CD4-positive, alpha-beta T cell (primary cell): ENCODE measurements at regions not wholly inside any gene's neighbourhood (a gene's known extent, or its start where the extent isn't known, plus 50 kb on each side); places are given as distances from the start of the nearest gene placed in this dataset.
"Not testable (repeated sequence)": the region's sequence is repeated elsewhere in the genome, so short reads cannot be mapped to it uniquely, and the experiment has no call there.

Source experiments
- ATAC-seq: fragments of 200-7000 bp; cut with Tn5 transposase; one replicate; pipeline ENCODE4 v1.10.0; 2022; ENCODE audit warnings: mild to moderate bottlenecking; ENCODE audit not compliant: poor library complexity
- CTCF ChIA-PET: fragments of 350-600 bp; sonication (Branson Sonifier 250); formaldehyde crosslinking; loops from one replicate; lab custom pipeline; 2021; ENCODE audit warnings: antibody characterized with exemption, inconsistent platforms; lab: Charles Lee
- POLR2A ChIA-PET: fragments of 350-600 bp; sonication (Branson Sonifier 250); formaldehyde crosslinking; loops from one replicate; lab custom pipeline; 2021; ENCODE audit warnings: antibody characterized with exemption, inconsistent platforms; lab: Charles Lee
- DNase-seq, 14 experiments: peaks; one replicate each; pipeline ENCODE4 v3.0.0-alpha.2; 2013 to 2020; ENCODE audit warnings: mixed read lengths in 2 of 14
- H3K27ac ChIP-seq, 2 donors: one replicate each; pipeline versions ENCODE4 v1.5.1 to v1.7.0; 2013; ENCODE audit warnings: low read length in 2 of 2, low read depth in 1 of 2, mild to moderate bottlenecking in 1 of 2
- H3K27me3 ChIP-seq, 2 experiments: 1 replicate in 1 of 2; 2 replicates in 1 of 2; pipeline versions ENCODE4 v1.6.1 to v1.7.0; 2013; ENCODE audit warnings: low read length in 2 of 2, control low read depth in 1 of 2, mild to moderate bottlenecking in 1 of 2, moderate library complexity in 1 of 2; ENCODE audit not compliant: insufficient read depth in 2 of 2, control insufficient read depth in 1 of 2
- H3K36me3 ChIP-seq: one replicate; pipeline ENCODE4 v1.6.1; 2013; ENCODE audit warnings: low read length, control low read depth; ENCODE audit not compliant: insufficient read depth
- H3K4me1 ChIP-seq: one replicate; pipeline ENCODE4 v1.6.1; 2013; ENCODE audit warnings: low read length, control low read depth; ENCODE audit not compliant: insufficient read depth
- H3K4me3 ChIP-seq: one replicate; pipeline ENCODE4 v1.5.1; 2013; ENCODE audit warnings: mild to moderate bottlenecking, low read length, moderate library complexity
- H3K9me3 ChIP-seq, 2 experiments: 1 replicate in 1 of 2; 2 replicates in 1 of 2; pipeline versions ENCODE4 v1.6.1 to v1.7.0; 2013; ENCODE audit warnings: low read length in 2 of 2, mild to moderate bottlenecking in 2 of 2, control low read depth in 1 of 2, moderate library complexity in 1 of 2; ENCODE audit not compliant: control insufficient read depth in 1 of 2, insufficient read depth in 1 of 2
- H3K27ac Mint-ChIP-seq: one replicate; pipeline ENCODE4 v1.8.0; 2020; ENCODE audit warnings: mixed read lengths
- H3K27me3 Mint-ChIP-seq: one replicate; pipeline ENCODE4 v1.8.0; 2021; ENCODE audit warnings: mixed read lengths
- H3K36me3 Mint-ChIP-seq: one replicate; pipeline ENCODE4 v1.8.0; 2021; ENCODE audit warnings: low read depth, mixed read lengths
- H3K4me1 Mint-ChIP-seq: one replicate; pipeline ENCODE4 v1.8.0; 2021; ENCODE audit warnings: low read depth, mixed read lengths
- H3K4me3 Mint-ChIP-seq: one replicate; pipeline ENCODE4 v1.8.0; 2020; ENCODE audit warnings: mild to moderate bottlenecking, mixed read lengths
- H3K9me3 Mint-ChIP-seq: one replicate; pipeline ENCODE4 v1.8.0; 2020; ENCODE audit warnings: mixed read lengths
- intact Hi-C, 2 experiments: fragments of 100-400 bp; cut with DNase I in 1 of 2; cut with micrococcal nuclease in 1 of 2; formaldehyde crosslinking; loops; one replicate each; pipeline versions ENCODE4 v1.15.1 to v1.9.0; 2023 to 2025; cut with DNase I, micrococcal nuclease
- TF ChIP-seq, protein P1 (sequence below): fragments of 200-600 bp; IDR thresholded peaks from one replicate; pipeline ENCODE4 v1.8.0; 2022; ENCODE audit warnings: antibody characterized with exemption, mild to moderate bottlenecking

DNA sequence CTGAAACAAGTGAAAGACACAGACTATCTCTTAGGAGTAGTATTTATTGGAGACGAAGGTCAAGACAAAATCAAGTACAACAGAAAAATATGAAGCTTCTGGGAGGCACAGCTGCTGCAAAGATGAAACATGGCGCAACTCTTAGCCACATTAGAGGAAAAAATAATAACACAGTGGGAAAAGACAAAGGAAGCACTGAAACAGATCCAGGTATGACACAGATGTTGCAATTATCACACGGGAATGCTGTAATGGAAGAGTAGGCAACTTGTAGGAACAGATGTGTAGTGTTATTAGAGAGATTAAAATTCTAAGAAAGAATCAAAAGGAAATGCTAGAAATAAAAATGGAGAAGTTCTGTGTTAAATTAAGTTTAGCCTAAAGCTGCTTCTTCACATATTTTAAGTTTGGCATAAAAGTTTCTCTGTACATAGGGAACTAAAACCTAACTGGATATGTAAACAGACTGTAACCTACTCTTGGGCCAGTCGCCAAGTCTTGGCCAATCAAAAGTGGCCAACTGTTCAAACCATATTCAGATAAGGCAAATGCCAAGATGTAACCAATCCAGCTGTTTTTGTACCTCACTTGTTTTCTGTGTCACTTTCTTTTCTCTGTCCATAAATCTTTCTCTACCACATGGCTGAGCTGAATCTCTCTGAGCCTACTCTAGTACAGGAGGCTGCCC is 1132.0 kb upstream of the LRRTM3 start:
- Mint-ChIP-seq H3K36me3 (no peaks in the 10 kb centered on the region), H3K4me1 (no peaks in the 10 kb centered on the region), H3K4me3 (no peak overlapping the region), H3K9me3 (peaks cover 8% of the 10 kb centered on the region), H3K27ac (no peak overlapping the region), H3K27me3 (no peaks in the 10 kb centered on the region)
- Histone ChIP-seq H3K9me3 (peaks cover 0 to 15% of the 10 kb centered on the region in 2 experiments), H3K27ac (no peak overlapping the region), H3K4me3 (no peak overlapping the region), H3K4me1 (no peaks in the 10 kb centered on the region), H3K36me3 (no peaks in the 10 kb centered on the region), H3K27me3 (no peaks in the 10 kb centered on the region)
- DNase-seq (no peak), ATAC-seq (no peak)
- POLR2A ChIA-PET, result no interaction called here
- CTCF ChIA-PET, result no interaction called here
- intact Hi-C loops, result no loop called here
- TF ChIP-seq, protein P1, sequence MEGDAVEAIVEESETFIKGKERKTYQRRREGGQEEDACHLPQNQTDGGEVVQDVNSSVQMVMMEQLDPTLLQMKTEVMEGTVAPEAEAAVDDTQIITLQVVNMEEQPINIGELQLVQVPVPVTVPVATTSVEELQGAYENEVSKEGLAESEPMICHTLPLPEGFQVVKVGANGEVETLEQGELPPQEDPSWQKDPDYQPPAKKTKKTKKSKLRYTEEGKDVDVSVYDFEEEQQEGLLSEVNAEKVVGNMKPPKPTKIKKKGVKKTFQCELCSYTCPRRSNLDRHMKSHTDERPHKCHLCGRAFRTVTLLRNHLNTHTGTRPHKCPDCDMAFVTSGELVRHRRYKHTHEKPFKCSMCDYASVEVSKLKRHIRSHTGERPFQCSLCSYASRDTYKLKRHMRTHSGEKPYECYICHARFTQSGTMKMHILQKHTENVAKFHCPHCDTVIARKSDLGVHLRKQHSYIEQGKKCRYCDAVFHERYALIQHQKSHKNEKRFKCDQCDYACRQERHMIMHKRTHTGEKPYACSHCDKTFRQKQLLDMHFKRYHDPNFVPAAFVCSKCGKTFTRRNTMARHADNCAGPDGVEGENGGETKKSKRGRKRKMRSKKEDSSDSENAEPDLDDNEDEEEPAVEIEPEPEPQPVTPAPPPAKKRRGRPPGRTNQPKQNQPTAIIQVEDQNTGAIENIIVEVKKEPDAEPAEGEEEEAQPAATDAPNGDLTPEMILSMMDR, result no peak

DNA sequence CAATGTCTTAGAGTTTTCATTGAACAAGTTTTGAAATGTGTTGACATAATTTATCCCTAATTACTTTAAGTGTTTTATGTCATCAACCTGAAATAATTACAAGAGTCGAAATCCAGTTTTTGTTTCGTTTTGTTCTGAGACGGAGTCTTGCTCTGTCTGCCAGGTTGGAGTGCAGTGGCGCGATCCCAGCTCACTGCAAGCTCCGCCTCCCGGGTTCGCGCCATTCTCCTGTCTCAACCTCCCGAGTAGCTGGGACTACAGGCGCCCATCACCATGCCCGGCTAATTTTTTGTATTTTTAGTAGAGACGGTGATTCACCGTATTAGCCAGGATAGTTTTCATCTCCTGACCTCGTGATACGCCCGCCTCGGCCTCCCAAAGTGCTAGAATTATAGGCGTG is 1131.0 kb upstream of the LRRTM3 start:
- ATAC-seq, H3K4me3 Mint-ChIP-seq, H3K36me3 Mint-ChIP-seq, H3K4me3 ChIP-seq, H3K27ac Mint-ChIP-seq, H3K27ac ChIP-seq, H3K27me3 Mint-ChIP-seq, POLR2A ChIA-PET, DNase-seq, H3K9me3 Mint-ChIP-seq, H3K36me3 ChIP-seq, intact Hi-C loops, H3K4me1 Mint-ChIP-seq, H3K4me1 ChIP-seq, H3K27me3 ChIP-seq: not testable (repeated sequence)
- CTCF ChIA-PET, result interaction anchor here (1.3 kb wide), 1 partner anchor 13 kb away, joined by 4 read pairs; no protein-coding TSS in a partner anchor
- H3K9me3 ChIP-seq, result peaks cover 0 to 15% of the 10 kb centered on the region in 2 experiments

DNA sequence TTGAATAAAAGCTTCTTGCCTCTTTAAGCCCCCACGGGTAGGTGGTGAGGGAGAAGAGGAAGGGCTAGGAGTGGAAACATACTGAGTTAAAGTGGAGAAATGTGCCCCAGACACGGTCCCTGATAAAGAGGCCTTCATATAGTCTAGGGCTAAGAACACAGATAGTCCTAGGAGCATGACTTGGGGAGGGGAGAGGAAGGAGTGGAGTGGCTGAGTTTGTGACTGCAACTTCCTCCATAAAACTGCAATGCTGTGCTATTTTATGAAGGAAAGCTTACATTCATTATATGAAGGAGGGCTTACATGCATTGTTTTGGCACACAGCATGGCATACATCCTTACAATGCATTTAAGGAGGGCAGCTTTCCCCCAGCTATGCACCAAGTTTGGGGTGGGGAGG is 1129.4 kb upstream of the LRRTM3 start:
- H3K4me1 Mint-ChIP-seq, result no peaks in the 10 kb centered on the region
- H3K27ac Mint-ChIP-seq, result no peak overlapping the region
- no peak for DNase-seq
- Histone ChIP-seq H3K9me3 (peaks cover 0 to 12% of the 10 kb centered on the region in 2 experiments), H3K4me3 (no peak overlapping the region), H3K27me3 (no peaks in the 10 kb centered on the region), H3K4me1 (no peaks in the 10 kb centered on the region), H3K36me3 (no peaks in the 10 kb centered on the region), H3K27ac (no peak overlapping the region)
- peaks cover 5% of the 10 kb centered on the region for H3K9me3 Mint-ChIP-seq
- H3K4me3 Mint-ChIP-seq, result no peak overlapping the region
- intact Hi-C loops, result no loop called here
- CTCF ChIA-PET, result no interaction called here
- ATAC-seq, result no peak
- H3K36me3 Mint-ChIP-seq, result no peaks in the 10 kb centered on the region
- POLR2A ChIA-PET, result no interaction called here
- no peaks in the 10 kb centered on the region for H3K27me3 Mint-ChIP-seq
- TF ChIP-seq, protein P1, result no peak

DNA sequence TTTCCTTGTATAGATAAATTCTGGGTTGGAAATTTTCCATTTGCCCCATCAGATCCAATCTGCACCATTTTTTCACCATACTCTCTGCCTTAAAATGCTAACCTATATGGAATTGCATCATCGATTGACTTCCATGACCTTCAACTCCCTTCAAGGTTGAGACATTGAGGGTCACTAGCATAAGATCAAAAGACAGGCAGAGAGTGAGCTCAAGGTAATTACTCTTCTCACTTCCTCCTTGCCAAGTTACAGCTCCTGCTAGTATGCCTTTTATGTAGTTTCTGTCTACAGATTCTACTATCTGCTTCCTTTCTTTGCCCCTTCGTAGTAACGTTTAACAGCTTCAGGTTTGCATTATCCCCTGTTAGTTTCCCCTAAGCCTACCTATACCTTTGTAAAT is 1127.7 kb upstream of the LRRTM3 start:
- H3K27me3 ChIP-seq, result no peaks in the 10 kb centered on the region
- H3K4me3 Mint-ChIP-seq, result no peak overlapping the region
- ATAC-seq (no peak), DNase-seq (no peak)
- H3K4me1 Mint-ChIP-seq, result no peaks in the 10 kb centered on the region
- H3K36me3 Mint-ChIP-seq, result no peaks in the 10 kb centered on the region
- no peaks in the 10 kb centered on the region for H3K4me1 ChIP-seq
- H3K4me3 ChIP-seq, result no peak overlapping the region
- intact Hi-C loops, result no loop called here
- no peak overlapping the region for H3K27ac ChIP-seq
- CTCF ChIA-PET, result no interaction called here
- no peaks in the 10 kb centered on the region for H3K27me3 Mint-ChIP-seq
- no peak overlapping the region for H3K27ac Mint-ChIP-seq
- H3K9me3 ChIP-seq, result peaks cover 0 to 12% of the 10 kb centered on the region in 2 experiments
- peaks cover 7% of the 10 kb centered on the region for H3K9me3 Mint-ChIP-seq
- TF ChIP-seq, protein P1, result no peak
- H3K36me3 ChIP-seq, result no peaks in the 10 kb centered on the region
- POLR2A ChIA-PET, result no interaction called here
